HEK293 (cell line): ENCODE measurements at regions not wholly inside any gene's neighbourhood (a gene's known extent, or its start where the extent isn't known, plus 50 kb on each side); places are given as distances from the start of the nearest gene placed in this dataset.

Experiments used
- CTCF ChIA-PET: fragments of 350-600 bp; formaldehyde crosslinking; extraction: SDS; loops from one replicate; lab custom pipeline; 2021; ENCODE audit warnings: antibody characterized with exemption; lab: Yijun Ruan, JAX
- POLR2A ChIA-PET: fragments of 300-600 bp; formaldehyde crosslinking; extraction: SDS; loops from one replicate; lab custom pipeline; 2020; ENCODE audit warnings: antibody characterized with exemption, inconsistent platforms; lab: Yijun Ruan, JAX
- H3K27ac ChIP-seq: fragments of 200-500 bp; sonication (Bioruptor generic); 2 replicates; pipeline ENCODE4 v1.5.1; 2014; ENCODE audit warnings: low read depth, low read length, control low read depth, inconsistent platforms; ENCODE audit errors: extremely low read depth
- H3K36me3 ChIP-seq, 2 experiments: fragments of 200-500 bp in 1 of 2; sonication (Bioruptor generic) in 1 of 2; 1 replicate in 1 of 2; 2 replicates in 1 of 2; pipeline ENCODE4 v1.5.1; 2014 to 2017; ENCODE audit warnings: inconsistent platforms in 2 of 2, low read length in 2 of 2; ENCODE audit not compliant: control insufficient read depth in 2 of 2, insufficient read depth in 1 of 2
- H3K4me1 ChIP-seq: fragments of 200-500 bp; sonication (Bioruptor generic); 2 replicates; pipeline ENCODE4 v1.5.1; 2014; ENCODE audit warnings: mild to moderate bottlenecking, low read length, inconsistent platforms; ENCODE audit not compliant: control insufficient read depth, insufficient read depth
- H3K4me3 ChIP-seq: 2 replicates; pipeline ENCODE4 v1.5.1; 2011; ENCODE audit warnings: low read depth, mild to moderate bottlenecking, control low read depth, low read length, moderate library complexity
- H3K9me3 ChIP-seq: fragments of 200-500 bp; sonication (Bioruptor generic); 2 replicates; pipeline ENCODE4 v1.5.1; 2014; ENCODE audit warnings: low read depth, low read length, inconsistent platforms; ENCODE audit not compliant: control insufficient read depth, insufficient read depth
- ELK4 ChIP-seq: IDR thresholded peaks from 2 replicates; pipeline ENCODE4 v1.6.1; 2011; ENCODE audit warnings: mild to moderate bottlenecking, low read depth, low read length, borderline replicate concordance
- PATZ1 ChIP-seq: fragments of 450-650 bp; formaldehyde crosslinking; IDR thresholded peaks from 2 replicates; pipeline ENCODE4 v1.5.1; 2016; ENCODE audit warnings: missing biosample characterization, missing genetic modification characterization
- PRDM4 ChIP-seq: fragments of 450-650 bp; formaldehyde crosslinking; IDR thresholded peaks from 2 replicates; pipeline ENCODE4 v1.5.1; 2017; ENCODE audit warnings: missing biosample characterization, missing genetic modification characterization
- PRDM6 ChIP-seq: fragments of 450-650 bp; formaldehyde crosslinking; IDR thresholded peaks from 2 replicates; pipeline ENCODE4 v1.5.1; 2017; ENCODE audit warnings: missing biosample characterization, missing genetic modification characterization
- SP2 ChIP-seq: fragments of 450-650 bp; formaldehyde crosslinking; IDR thresholded peaks from 2 replicates; pipeline ENCODE4 v1.5.1; 2016; ENCODE audit warnings: missing biosample characterization, missing genetic modification characterization
- TRIM28 ChIP-seq: IDR thresholded peaks from 2 replicates; pipeline ENCODE4 v1.6.1; 2011; ENCODE audit warnings: low read length, control low read depth, borderline replicate concordance
- ZBTB10 ChIP-seq: fragments of 450-650 bp; formaldehyde crosslinking; IDR thresholded peaks from 2 replicates; pipeline ENCODE4 v1.5.1; 2016; ENCODE audit warnings: missing biosample characterization, missing genetic modification characterization
- ZBTB6 ChIP-seq: fragments of 450-650 bp; formaldehyde crosslinking; IDR thresholded peaks from 2 replicates; pipeline ENCODE4 v1.5.1; 2017; ENCODE audit warnings: missing biosample characterization, missing genetic modification characterization
- ZNF2 ChIP-seq: fragments of 450-650 bp; formaldehyde crosslinking; IDR thresholded peaks from 2 replicates; pipeline ENCODE4 v1.5.1; 2016; ENCODE audit warnings: missing biosample characterization, missing genetic modification characterization
- ZNF280D ChIP-seq: fragments of 450-650 bp; formaldehyde crosslinking; IDR thresholded peaks from 2 replicates; pipeline ENCODE4 v1.5.1; 2016; ENCODE audit warnings: missing biosample characterization, missing genetic modification characterization
- ZNF341 ChIP-seq: fragments of 450-650 bp; formaldehyde crosslinking; IDR thresholded peaks from 2 replicates; pipeline ENCODE4; 2016; ENCODE audit warnings: low read depth, missing biosample characterization, missing genetic modification characterization
- ZNF501 ChIP-seq: fragments of 450-650 bp; formaldehyde crosslinking; IDR thresholded peaks from 2 replicates; pipeline ENCODE4 v1.5.1; 2016; ENCODE audit warnings: missing biosample characterization, missing genetic modification characterization
- ZNF585B ChIP-seq: fragments of 450-650 bp; formaldehyde crosslinking; IDR thresholded peaks from 2 replicates; pipeline ENCODE4 v1.5.1; 2016; ENCODE audit warnings: missing biosample characterization, missing genetic modification characterization
- ZNF600 ChIP-seq: fragments of 450-650 bp; formaldehyde crosslinking; IDR thresholded peaks from 2 replicates; pipeline ENCODE4 v1.5.1; 2016; ENCODE audit warnings: missing biosample characterization, missing genetic modification characterization
- ZNF621 ChIP-seq: fragments of 450-650 bp; formaldehyde crosslinking; IDR thresholded peaks from 2 replicates; pipeline ENCODE4 v1.5.1; 2017; ENCODE audit warnings: missing biosample characterization, missing genetic modification characterization
- ZNF785 ChIP-seq: fragments of 450-650 bp; formaldehyde crosslinking; IDR thresholded peaks from 2 replicates; pipeline ENCODE4 v1.5.1; 2016; ENCODE audit warnings: missing biosample characterization, missing genetic modification characterization
- ZNF792 ChIP-seq: fragments of 450-650 bp; formaldehyde crosslinking; IDR thresholded peaks from 2 replicates; pipeline ENCODE4 v1.5.1; 2016; ENCODE audit warnings: missing biosample characterization, missing genetic modification characterization
- ZSCAN23 ChIP-seq: fragments of 450-650 bp; formaldehyde crosslinking; IDR thresholded peaks from 2 replicates; pipeline ENCODE4 v1.5.1; 2016; ENCODE audit warnings: missing biosample characterization, missing genetic modification characterization
- ZSCAN5A ChIP-seq: fragments of 450-650 bp; formaldehyde crosslinking; IDR thresholded peaks from 2 replicates; pipeline ENCODE4 v1.5.1; 2016; ENCODE audit warnings: missing biosample characterization, missing genetic modification characterization

GRCh38 chr12:54765652-54766051, 88.7 kb upstream of the MUCL1 start:
- Histone ChIP-seq H3K36me3 (no peaks in the 10 kb centered on the region), H3K4me1 (no peaks in the 10 kb centered on the region), H3K4me3 (no peak overlapping the region), H3K27ac (no peak overlapping the region), H3K9me3 (no peaks in the 10 kb centered on the region)
- POLR2A ChIA-PET, result no interaction called here
- CTCF ChIA-PET, result interaction anchor here (1.2 kb wide), 1 partner anchor 15 kb away, joined by 8 read pairs; no protein-coding TSS in a partner anchor
- TF ChIP-seq ZNF341 (tag by site-specific recombination) (no peak), ZBTB6 (tag by site-specific recombination) (no peak), ZNF2 (tag by site-specific recombination) (no peak), TRIM28 (no peak), ZSCAN5A (tag by site-specific recombination) (no peak), ZNF600 (no peak), SP2 (tag by site-specific recombination) (no peak), ZNF501 (tag by site-specific recombination) (no peak), ZNF792 (tag by site-specific recombination) (no peak), ZNF785 (tag by site-specific recombination) (no peak), ZNF280D (tag by site-specific recombination) (no peak)

- Histone ChIP-seq H3K9me3 (peaks cover 2% of the 10 kb centered on the region; the same call in 1 of the 2 replicates), H3K4me1 (no peaks in the 10 kb centered on the region), H3K27ac (no peak overlapping the region), H3K4me3 (no peak overlapping the region), H3K36me3 (no peaks in the 10 kb centered on the region)
- ChIA-PET POLR2A (no interaction called here), CTCF (interaction anchor here (0.5 to 2.0 kb wide), 2 partner anchors 13 to 165 kb away, joined by 3 to 8 read pairs; no protein-coding TSS in a partner anchor)
- no peak for TF ChIP-seq ELK4
- TF ChIP-seq ZNF585B (tag by site-specific recombination), result no peak
- no peak for TF ChIP-seq PATZ1 (tag by site-specific recombination)
- no peak for TF ChIP-seq ZSCAN23 (tag by site-specific recombination)
- no peak for TF ChIP-seq ZNF621
- no peak for TF ChIP-seq ZBTB10
- no peak for TF ChIP-seq PRDM6 (tag by site-specific recombination)
- no peak for TF ChIP-seq PRDM4 (tag by site-specific recombination)
Observed at GRCh38 chr12:54762390-54762789, 91.9 kb upstream of the MUCL1 start.
